GM12878 (cell line): ENCODE measurements at regions not wholly inside any gene's neighbourhood (a gene's known extent, or its start where the extent isn't known, plus 50 kb on each side); places are given as distances from the start of the nearest gene placed in this dataset.

Experiments used
- ATAC-seq: fragments of 200-7000 bp; cut with Tn5 transposase; 3 replicates; pipeline ENCODE4 v1.9.1; 2020; ENCODE audit warnings: mild to moderate bottlenecking, moderate library complexity
- BruUV-seq: library from RNA; stranded (reverse); fragments of 400-500 nt; replicated peaks from 2 replicates; lab custom pipeline; 2021; lab: Mats Ljungman, UMichigan
- CTCF ChIA-PET: fragments of 300-600 bp; sonication (Branson Sonifier 250); formaldehyde crosslinking; extraction: SDS; loops from one replicate; lab custom pipeline; 2021; ENCODE audit warnings: inconsistent platforms; lab: Yijun Ruan, JAX
- POLR2A ChIA-PET: fragments of 350-600 bp; formaldehyde crosslinking; extraction: SDS; loops from one replicate; lab custom pipeline; 2021; ENCODE audit warnings: inconsistent platforms; lab: Charles Lee
- RAD21 ChIA-PET: fragments of 300-600 bp; sonication (Branson Sonifier 250); formaldehyde crosslinking; loops from one replicate; lab custom pipeline; 2023; ENCODE audit warnings: antibody characterized with exemption; ENCODE audit not compliant: unreplicated experiment; lab: Charles Lee
- SMC1A ChIA-PET: fragments of 300-600 bp; sonication (Branson Sonifier 250); formaldehyde crosslinking; loops from one replicate; lab custom pipeline; 2023; ENCODE audit not compliant: unreplicated experiment, uncharacterized antibody; lab: Charles Lee
- DNase-seq: peaks from one replicate; pipeline ENCODE4 v3.0.0-alpha.2; 2011; ENCODE audit warnings: low read depth, low spot score
- FAIRE-seq: peaks from 3 replicates; lab custom pipeline; 2011; peaks lifted over from hg19 to GRCh38; lab: Jason Lieb, UNC
- H2AFZ ChIP-seq: 2 replicates; pipeline ENCODE4 v1.6.0; 2011; ENCODE audit warnings: low read depth, low read length, control low read depth; ENCODE audit not compliant: control insufficient read depth
- H3K27ac ChIP-seq: 2 replicates; pipeline ENCODE4 v1.5.1; 2011; ENCODE audit warnings: control low read depth; ENCODE audit not compliant: control insufficient read depth, insufficient read depth
- H3K27me3 ChIP-seq, 2 experiments: replicated peaks in 1 of 2; 2 replicates each; pipeline versions ENCODE4 v1.6.0 to v1.6.1; 2011; ENCODE audit warnings: low read length in 1 of 2; ENCODE audit not compliant: control insufficient read depth in 2 of 2, insufficient read depth in 2 of 2
- H3K36me3 ChIP-seq, 2 experiments: 2 replicates each; pipeline ENCODE4 v1.5.1; 2011; ENCODE audit warnings: low read length in 1 of 2; ENCODE audit not compliant: control insufficient read depth in 2 of 2, insufficient read depth in 2 of 2
- H3K4me1 ChIP-seq: 2 replicates; pipeline ENCODE4 v1.6.1; 2011; ENCODE audit warnings: mild to moderate bottlenecking, low read length, moderate library complexity, mixed read lengths; ENCODE audit not compliant: control insufficient read depth, insufficient read depth
- H3K4me2 ChIP-seq: 2 replicates; pipeline ENCODE4 v1.6.0; 2011; ENCODE audit warnings: control low read depth; ENCODE audit not compliant: control insufficient read depth, insufficient read depth
- H3K4me3 ChIP-seq: fragments of 200-600 bp; sonication (generic); 2 replicates; pipeline ENCODE4 v1.5.1; 2016
- H3K79me2 ChIP-seq: 2 replicates; pipeline ENCODE4 v1.6.0; 2011; ENCODE audit warnings: low read length; ENCODE audit not compliant: control insufficient read depth, insufficient read depth
- H3K9ac ChIP-seq: 2 replicates; pipeline ENCODE4 v1.8.0; 2011; ENCODE audit warnings: low read length, control low read depth, mixed read lengths; ENCODE audit not compliant: control insufficient read depth, insufficient read depth
- H3K9me3 ChIP-seq: replicated peaks from 3 replicates; pipeline ENCODE4 v1.5.1; 2011; ENCODE audit warnings: mild to moderate bottlenecking, low read length; ENCODE audit not compliant: control insufficient read depth, insufficient read depth
- H4K20me1 ChIP-seq: 2 replicates; pipeline ENCODE4 v1.6.0; 2011; ENCODE audit not compliant: control insufficient read depth, insufficient read depth
- BMI1 ChIP-seq: fragments of 450-650 bp; IDR thresholded peaks from 2 replicates; pipeline ENCODE4 v1.6.1; 2016; ENCODE audit warnings: mild to moderate bottlenecking, moderate library complexity, borderline replicate concordance
- E2F4 ChIP-seq: IDR thresholded peaks from 2 replicates; pipeline ENCODE4 v1.6.1; 2012; ENCODE audit warnings: low read depth, low read length, improper control_type of control experiment
- FOXM1 ChIP-seq: IDR thresholded peaks from 2 replicates; pipeline ENCODE4 v1.6.1; 2012; ENCODE audit warnings: low read depth, mild to moderate bottlenecking, inconsistent platforms, low read length, moderate library complexity
- GABPA ChIP-seq: IDR thresholded peaks from 2 replicates; pipeline ENCODE4 v1.6.1; 2014; ENCODE audit warnings: antibody characterized with exemption, low read depth, mild to moderate bottlenecking, inconsistent platforms
- GATAD2B ChIP-seq: fragments of 450-650 bp; conservative IDR thresholded peaks from 2 replicates; pipeline ENCODE4 v1.6.1; 2017; ENCODE audit warnings: low read depth, mild to moderate bottlenecking, moderate library complexity
- HCFC1 ChIP-seq: fragments of 150-350 bp; IDR thresholded peaks from 2 replicates; pipeline ENCODE4 v1.6.1; 2014; ENCODE audit warnings: low read length
- HSF1 ChIP-seq: fragments of 150-350 bp; IDR thresholded peaks from 2 replicates; pipeline ENCODE4 v1.6.1; 2014; ENCODE audit warnings: mild to moderate bottlenecking, low read depth, low read length
- KLF5 ChIP-seq: fragments of 450-650 bp; IDR thresholded peaks from 2 replicates; pipeline ENCODE4 v1.6.1; 2014; ENCODE audit warnings: mild to moderate bottlenecking; ENCODE audit not compliant: partially characterized antibody
- MLLT1 ChIP-seq: fragments of 450-650 bp; IDR thresholded peaks from 2 replicates; pipeline ENCODE4 v1.6.1; 2016; ENCODE audit warnings: mild to moderate bottlenecking
- MXI1 ChIP-seq: fragments of 150-350 bp; IDR thresholded peaks from 2 replicates; pipeline ENCODE4 v1.6.1; 2011; ENCODE audit warnings: low read depth, mild to moderate bottlenecking, inconsistent platforms, low read length, improper control_type of control experiment
- NKRF ChIP-seq: fragments of 450-650 bp; conservative IDR thresholded peaks from 2 replicates; pipeline ENCODE4 v1.6.1; 2017; ENCODE audit warnings: mild to moderate bottlenecking, moderate library complexity
- RBBP5 ChIP-seq: fragments of 200-600 bp; sonication (generic); conservative IDR thresholded peaks from 2 replicates; pipeline ENCODE4 v1.6.1; 2016
- SREBF1 ChIP-seq: IDR thresholded peaks from 2 replicates; pipeline ENCODE4 v1.6.1; 2012; ENCODE audit warnings: mild to moderate bottlenecking, low read length
- USF1 ChIP-seq: IDR thresholded peaks from 2 replicates; pipeline ENCODE4 v1.6.1; 2011; ENCODE audit warnings: borderline replicate concordance, low read depth, mild to moderate bottlenecking, moderate library complexity, mixed read lengths, low read length; ENCODE audit not compliant: insufficient read depth; ENCODE audit errors: extremely low read length
- WRNIP1 ChIP-seq: IDR thresholded peaks from 2 replicates; pipeline ENCODE4 v1.6.1; 2011; ENCODE audit warnings: low read depth, low read length, improper control_type of control experiment, borderline replicate concordance
- ZNF217 ChIP-seq: fragments of 450-650 bp; IDR thresholded peaks from 2 replicates; pipeline ENCODE4 v1.6.1; 2017; ENCODE audit warnings: antibody characterized with exemption, mild to moderate bottlenecking
- ZNF24 ChIP-seq: fragments of 450-650 bp; IDR thresholded peaks from 2 replicates; pipeline ENCODE4 v1.6.1; 2017; ENCODE audit warnings: antibody characterized with exemption, mild to moderate bottlenecking
- WGBS: methylation state at CpG from one replicate; pipeline ENCODE4 v1.1.6; 2016; ENCODE audit warnings: low lambda C conversion rate; ENCODE audit not compliant: insufficient replicate concordance, insufficient coverage; ENCODE audit errors: missing lambda C conversion rate; 5-methylcytosine and 5-hydroxymethylcytosine counted together
- in situ Hi-C: fragments of 300-500 bp; cut with MboI; formaldehyde crosslinking; loops from 9 replicates; pipeline ENCODE4 v1.14.3; 2018; ENCODE audit warnings: mixed read lengths
- intact Hi-C: fragments of 100-400 bp; cut with micrococcal nuclease; formaldehyde crosslinking; loops from one replicate; pipeline ENCODE4 v1.14.2; 2022; ENCODE audit not compliant: unreplicated experiment

GRCh38 chr5:31062902-31063580, 130.4 kb upstream of the CDH6 start (continued):
- no peak for TF ChIP-seq GATAD2B
- no peak for TF ChIP-seq HSF1
- TF ChIP-seq E2F4, result no peak
- no peak for TF ChIP-seq ZNF24
- TF ChIP-seq BMI1, result no peak
- TF ChIP-seq USF1, result no peak

- Histone ChIP-seq H3K4me2 (no peak overlapping the region), H3K36me3 (no peaks in the 10 kb centered on the region), H3K9me3 (no peaks in the 10 kb centered on the region), H4K20me1 (no peaks in the 10 kb centered on the region), H3K4me3 (no peak overlapping the region), H2AFZ (no peak overlapping the region), H3K27ac (no peak overlapping the region), H3K79me2 (no peaks in the 10 kb centered on the region), H3K9ac (no peak overlapping the region), H3K4me1 (no peaks in the 10 kb centered on the region), H3K27me3 (no peaks in the 10 kb centered on the region)
- ChIA-PET CTCF (interaction anchor here (1.2 kb wide), 1 partner anchor 10 kb away, joined by 3 read pairs; no protein-coding TSS in a partner anchor), POLR2A (no interaction called here), SMC1A (interaction anchor here (0.9 to 1.7 kb wide), 2 partner anchors 9 to 14 kb away, joined by 3 to 5 read pairs; no protein-coding TSS in a partner anchor), RAD21 (no interaction called here)
- WGBS, result 21% methylated on average over 2 of the region's 2 CpGs
- BruUV-seq, result no TSS peak
- in situ Hi-C loops (no loop called here), intact Hi-C loops (no loop called here)
- no peak for DNase-seq
- ATAC-seq, result no peak
- FAIRE-seq, result no peak
- TF ChIP-seq NKRF (no peak), GABPA (no peak), FOXM1 (no peak), MLLT1 (no peak), RBBP5 (no peak), ZNF217 (no peak), MXI1 (no peak), KLF5 (no peak), HCFC1 (no peak), WRNIP1 (no peak), SREBF1 (no peak)
Observed at GRCh38 chr5:31059889-31060288, 133.6 kb upstream of the CDH6 start.
